ENCODE measurements at regions not wholly inside any gene's neighbourhood (a gene's known extent, or its start where the extent isn't known, plus 50 kb on each side); places are given as distances from the start of the nearest gene placed in this dataset.

DNA sequence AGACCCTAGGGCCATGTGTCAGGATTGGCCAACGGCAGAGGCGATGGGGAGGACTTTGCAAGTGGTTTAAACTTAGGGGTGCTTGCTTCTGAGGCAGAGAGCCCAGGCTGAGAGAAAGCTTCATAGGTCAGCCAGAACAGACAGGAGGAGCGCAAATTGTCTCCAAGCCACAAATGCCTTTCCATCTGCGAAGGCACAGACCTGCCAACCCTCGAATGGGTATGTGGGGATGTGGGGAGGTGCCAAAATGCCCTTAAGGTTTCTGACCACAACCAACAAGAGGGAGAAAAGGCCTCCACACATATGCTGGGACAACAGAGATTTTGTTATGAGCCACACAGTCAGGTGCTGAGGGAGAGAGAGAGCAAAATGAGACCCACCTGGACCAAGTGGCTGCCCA, 283.6 kb downstream of the CYP26B1 start:
- TF ChIP-seq, protein P1, sequence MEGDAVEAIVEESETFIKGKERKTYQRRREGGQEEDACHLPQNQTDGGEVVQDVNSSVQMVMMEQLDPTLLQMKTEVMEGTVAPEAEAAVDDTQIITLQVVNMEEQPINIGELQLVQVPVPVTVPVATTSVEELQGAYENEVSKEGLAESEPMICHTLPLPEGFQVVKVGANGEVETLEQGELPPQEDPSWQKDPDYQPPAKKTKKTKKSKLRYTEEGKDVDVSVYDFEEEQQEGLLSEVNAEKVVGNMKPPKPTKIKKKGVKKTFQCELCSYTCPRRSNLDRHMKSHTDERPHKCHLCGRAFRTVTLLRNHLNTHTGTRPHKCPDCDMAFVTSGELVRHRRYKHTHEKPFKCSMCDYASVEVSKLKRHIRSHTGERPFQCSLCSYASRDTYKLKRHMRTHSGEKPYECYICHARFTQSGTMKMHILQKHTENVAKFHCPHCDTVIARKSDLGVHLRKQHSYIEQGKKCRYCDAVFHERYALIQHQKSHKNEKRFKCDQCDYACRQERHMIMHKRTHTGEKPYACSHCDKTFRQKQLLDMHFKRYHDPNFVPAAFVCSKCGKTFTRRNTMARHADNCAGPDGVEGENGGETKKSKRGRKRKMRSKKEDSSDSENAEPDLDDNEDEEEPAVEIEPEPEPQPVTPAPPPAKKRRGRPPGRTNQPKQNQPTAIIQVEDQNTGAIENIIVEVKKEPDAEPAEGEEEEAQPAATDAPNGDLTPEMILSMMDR (IDR thresholded peaks at IDR 0.05), result no peak
- TF ChIP-seq POLR2A (IDR thresholded peaks at IDR 0.05) (no peak), EP300 (IDR thresholded peaks at IDR 0.05) (no peak)
